Muscle of arm (tissue), 1 donor: ENCODE measurements at regions not wholly inside any gene's neighbourhood (a gene's known extent, or its start where the extent isn't known, plus 50 kb on each side); places are given as distances from the start of the nearest gene placed in this dataset.
"Not testable (repeated sequence)": the region's sequence is repeated elsewhere in the genome, so short reads cannot be mapped to it uniquely, and the experiment has no call there.

Experiments used
- DNase-seq: peaks from one replicate; pipeline ENCODE4 v3.0.0-alpha.2; 2013

- not testable (repeated sequence) for DNase-seq
Measured at GRCh38 chr3:152216960-152217865, 51.5 kb upstream of the MBNL1 start.

- DNase-seq = no peak
Measured at GRCh38 chr3:152218602-152219001, 50.1 kb upstream of the MBNL1 start.
